NCI-H1105 treated with DMSO at 0.1 percent for 48 hours (cell line): ENCODE measurements at regions not wholly inside any gene's neighbourhood (a gene's known extent, or its start where the extent isn't known, plus 50 kb on each side); places are given as distances from the start of the nearest gene placed in this dataset.
"Not testable (repeated sequence)": the region's sequence is repeated elsewhere in the genome, so short reads cannot be mapped to it uniquely, and the experiment has no call there.

Source experiments
- DNase-seq: peaks from one replicate; lab custom pipeline; 2025; lab: John Stamatoyannopoulos, UW

- no peak for DNase-seq
These were observed 62.6 kb upstream of the ATXN1 start for GRCh38 chr6:16823718-16824352.

- no peak for DNase-seq
These were observed 61.9 kb upstream of the ATXN1 start for GRCh38 chr6:16822975-16823717.

- DNase-seq, result no peak
These were observed 61.3 kb upstream of the ATXN1 start for GRCh38 chr6:16822529-16822928.

GRCh38 chr6:16821834-16822264 lies 60.6 kb upstream of the ATXN1 start:
- DNase-seq, result no peak

GRCh38 chr6:16820262-16820661 lies 59.0 kb upstream of the ATXN1 start:
- DNase-seq, result not testable (repeated sequence)

- no peak for DNase-seq
These were observed 58.5 kb upstream of the ATXN1 start for GRCh38 chr6:16819752-16820151.

- DNase-seq, result no peak
These were observed 57.8 kb upstream of the ATXN1 start for GRCh38 chr6:16818992-16819626.

GRCh38 chr6:16817594-16817993 lies 56.3 kb upstream of the ATXN1 start:
- DNase-seq, result no peak

- no peak for DNase-seq
These were observed 55.6 kb upstream of the ATXN1 start for GRCh38 chr6:16816891-16817290.

GRCh38 chr6:16812993-16813392 lies 51.7 kb upstream of the ATXN1 start:
- no peak for DNase-seq

- DNase-seq, result no peak
These were observed 50.2 kb upstream of the ATXN1 start for GRCh38 chr6:16811277-16811979.
